Endothelial cell (in vitro differentiated cells): ENCODE measurements at regions not wholly inside any gene's neighbourhood (a gene's known extent, or its start where the extent isn't known, plus 50 kb on each side); places are given as distances from the start of the nearest gene placed in this dataset.

ENCODE experiments used
- DNase-seq: peaks from one replicate; pipeline ENCODE4 v3.0.0; 2021; ENCODE audit warnings: low spot score
- H3K27ac Mint-ChIP-seq: one replicate; pipeline ENCODE4 v1.8.0; 2021; ENCODE audit warnings: mixed read lengths, inconsistent platforms; ENCODE audit not compliant: unreplicated experiment
- H3K27me3 Mint-ChIP-seq: one replicate; pipeline ENCODE4 v1.8.0; 2021; ENCODE audit warnings: mild to moderate bottlenecking, moderate library complexity, mixed read lengths, inconsistent platforms; ENCODE audit not compliant: unreplicated experiment
- H3K36me3 Mint-ChIP-seq: one replicate; pipeline ENCODE4 v1.8.0; 2021; ENCODE audit warnings: mild to moderate bottlenecking, low read depth, mixed read lengths, inconsistent platforms; ENCODE audit not compliant: unreplicated experiment
- H3K4me1 Mint-ChIP-seq: one replicate; pipeline ENCODE4 v1.8.0; 2021; ENCODE audit warnings: mild to moderate bottlenecking, mixed read lengths, inconsistent platforms; ENCODE audit not compliant: unreplicated experiment
- H3K4me3 Mint-ChIP-seq: one replicate; pipeline ENCODE4 v1.8.0; 2021; ENCODE audit warnings: mild to moderate bottlenecking, mixed read lengths, inconsistent platforms; ENCODE audit not compliant: unreplicated experiment
- H3K9me3 Mint-ChIP-seq: one replicate; pipeline ENCODE4 v1.8.0; 2021; ENCODE audit warnings: mixed read lengths, inconsistent platforms; ENCODE audit not compliant: unreplicated experiment
- CTCF ChIP-seq: fragments of 200-600 bp; sonication (generic); IDR thresholded peaks from one replicate; pipeline ENCODE4 v1.5.0; 2021; ENCODE audit warnings: antibody characterized with exemption; ENCODE audit not compliant: unreplicated experiment

GRCh38 chr4:42824278-42824977, 68.1 kb upstream of the GRXCR1 start:
- Mint-ChIP-seq H3K27ac (no peak overlapping the region), H3K27me3 (peaks cover 2% of the 10 kb centered on the region), H3K9me3 (no peaks in the 10 kb centered on the region), H3K36me3 (no peaks in the 10 kb centered on the region), H3K4me1 (no peaks in the 10 kb centered on the region), H3K4me3 (no peak overlapping the region)
- DNase-seq, result no peak
- TF ChIP-seq CTCF, result no peak

GRCh38 chr4:42821230-42821629, 71.3 kb upstream of the GRXCR1 start:
- Mint-ChIP-seq H3K36me3 (no peaks in the 10 kb centered on the region), H3K27ac (no peak overlapping the region), H3K27me3 (peaks cover under 1% of the 10 kb centered on the region), H3K4me1 (no peaks in the 10 kb centered on the region), H3K4me3 (no peak overlapping the region), H3K9me3 (no peaks in the 10 kb centered on the region)
- no peak for DNase-seq
- TF ChIP-seq CTCF, result no peak

- TF ChIP-seq CTCF, result no peak
- DNase-seq, result no peak
- no peaks in the 10 kb centered on the region for H3K9me3 Mint-ChIP-seq
- H3K4me3 Mint-ChIP-seq, result no peak overlapping the region
- no peaks in the 10 kb centered on the region for H3K36me3 Mint-ChIP-seq
- H3K4me1 Mint-ChIP-seq, result no peaks in the 10 kb centered on the region
- no peak overlapping the region for H3K27ac Mint-ChIP-seq
- H3K27me3 Mint-ChIP-seq, result no peaks in the 10 kb centered on the region
Measured at GRCh38 chr4:42819863-42820514, 72.5 kb upstream of the GRXCR1 start.

GRCh38 chr4:42817913-42818312, 74.6 kb upstream of the GRXCR1 start:
- Mint-ChIP-seq H3K36me3 (no peaks in the 10 kb centered on the region), H3K9me3 (no peaks in the 10 kb centered on the region), H3K27ac (no peak overlapping the region), H3K4me3 (no peak overlapping the region), H3K27me3 (no peaks in the 10 kb centered on the region), H3K4me1 (no peaks in the 10 kb centered on the region)
- no peak for TF ChIP-seq CTCF
- no peak for DNase-seq

GRCh38 chr4:42816880-42817400, 75.6 kb upstream of the GRXCR1 start:
- Mint-ChIP-seq H3K36me3 (no peaks in the 10 kb centered on the region), H3K27ac (no peak overlapping the region), H3K27me3 (no peaks in the 10 kb centered on the region)

More at GRCh38 chr4:42816880-42817400, 75.6 kb upstream of the GRXCR1 start:
- no peaks in the 10 kb centered on the region for H3K4me1 Mint-ChIP-seq
- H3K4me3 Mint-ChIP-seq, result no peak overlapping the region
- no peaks in the 10 kb centered on the region for H3K9me3 Mint-ChIP-seq
- TF ChIP-seq CTCF, result no peak
- no peak for DNase-seq
